IMR-90 (cell line): ENCODE measurements at regions not wholly inside any gene's neighbourhood (a gene's known extent, or its start where the extent isn't known, plus 50 kb on each side); places are given as distances from the start of the nearest gene placed in this dataset.

Experiments
- CEBPB ChIP-seq: IDR thresholded peaks from 2 replicates; pipeline ENCODE4 v1.6.1; 2012; ENCODE audit warnings: low read depth, low read length, improper control_type of control experiment
- MAFK ChIP-seq: IDR thresholded peaks from 2 replicates; pipeline ENCODE4 v1.6.1; 2012; ENCODE audit warnings: low read depth, low read length, improper control_type of control experiment
- NFE2L2 ChIP-seq: fragments of 150-350 bp; IDR thresholded peaks from 2 replicates; pipeline ENCODE4 v1.6.1; 2016; ENCODE audit warnings: low read depth, mild to moderate bottlenecking, low read length
- POLR2A ChIP-seq: IDR thresholded peaks from 2 replicates; pipeline ENCODE4 v1.6.1; 2012; ENCODE audit warnings: mild to moderate bottlenecking, low read depth, low read length
- RFX5 ChIP-seq: IDR thresholded peaks from 2 replicates; pipeline ENCODE4 v1.8.0; 2012; ENCODE audit warnings: low read depth, mild to moderate bottlenecking, low read length, moderate library complexity
- SMC3 ChIP-seq: fragments of 150-350 bp; IDR thresholded peaks from 2 replicates; pipeline ENCODE4 v1.6.1; 2016; ENCODE audit warnings: low read depth, mild to moderate bottlenecking, antibody characterized with exemption, low read length, moderate library complexity
- TF ChIP-seq, protein P1 (sequence below): conservative IDR thresholded peaks from 2 replicates; pipeline ENCODE4 v1.5.1; 2012; ENCODE audit warnings: mild to moderate bottlenecking, low read depth, low read length, improper control_type of control experiment
- TF ChIP-seq, protein P2 (sequence below): fragments of 150-350 bp; IDR thresholded peaks from 2 replicates; pipeline ENCODE4 v1.6.1; 2016; ENCODE audit warnings: low read depth, mild to moderate bottlenecking, low read length, moderate library complexity, borderline replicate concordance

DNA sequence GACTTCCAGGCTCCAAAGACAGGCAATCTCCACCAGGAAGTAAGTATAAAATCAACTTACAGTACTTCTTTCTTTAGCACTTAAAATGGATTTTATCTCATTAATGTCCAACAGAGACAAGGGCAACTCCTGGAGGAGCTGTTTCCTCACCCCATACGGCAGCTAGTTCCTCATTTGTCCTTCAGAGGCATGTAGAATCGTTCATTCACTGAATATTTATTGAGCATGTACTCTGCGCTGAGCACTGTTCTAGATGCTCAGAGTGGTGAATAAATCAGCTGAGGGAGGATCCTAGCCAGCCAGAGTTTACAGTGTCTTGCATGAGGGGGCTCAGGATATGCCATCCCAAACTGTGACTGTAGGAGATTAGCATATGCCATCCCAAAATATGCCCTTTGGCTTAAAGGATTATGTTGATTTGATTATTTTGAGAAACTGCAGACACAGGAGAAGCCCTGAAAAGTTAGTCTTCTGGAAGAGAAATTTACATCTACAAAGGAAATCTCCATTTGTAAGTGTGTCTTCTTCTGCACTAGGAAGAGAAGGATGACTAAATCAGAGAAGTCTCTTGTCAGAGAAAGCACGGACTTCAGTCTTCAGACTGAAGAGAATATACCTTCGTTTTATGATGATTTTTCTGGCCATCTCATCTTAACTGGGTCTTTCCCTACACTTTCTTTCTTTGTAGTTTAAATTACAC lies 66.9 kb downstream of the BAMBI start:
- TF ChIP-seq, protein P1, sequence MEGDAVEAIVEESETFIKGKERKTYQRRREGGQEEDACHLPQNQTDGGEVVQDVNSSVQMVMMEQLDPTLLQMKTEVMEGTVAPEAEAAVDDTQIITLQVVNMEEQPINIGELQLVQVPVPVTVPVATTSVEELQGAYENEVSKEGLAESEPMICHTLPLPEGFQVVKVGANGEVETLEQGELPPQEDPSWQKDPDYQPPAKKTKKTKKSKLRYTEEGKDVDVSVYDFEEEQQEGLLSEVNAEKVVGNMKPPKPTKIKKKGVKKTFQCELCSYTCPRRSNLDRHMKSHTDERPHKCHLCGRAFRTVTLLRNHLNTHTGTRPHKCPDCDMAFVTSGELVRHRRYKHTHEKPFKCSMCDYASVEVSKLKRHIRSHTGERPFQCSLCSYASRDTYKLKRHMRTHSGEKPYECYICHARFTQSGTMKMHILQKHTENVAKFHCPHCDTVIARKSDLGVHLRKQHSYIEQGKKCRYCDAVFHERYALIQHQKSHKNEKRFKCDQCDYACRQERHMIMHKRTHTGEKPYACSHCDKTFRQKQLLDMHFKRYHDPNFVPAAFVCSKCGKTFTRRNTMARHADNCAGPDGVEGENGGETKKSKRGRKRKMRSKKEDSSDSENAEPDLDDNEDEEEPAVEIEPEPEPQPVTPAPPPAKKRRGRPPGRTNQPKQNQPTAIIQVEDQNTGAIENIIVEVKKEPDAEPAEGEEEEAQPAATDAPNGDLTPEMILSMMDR, result no peak
- TF ChIP-seq SMC3, result no peak
- no peak for TF ChIP-seq RFX5
- TF ChIP-seq CEBPB, result no peak
- TF ChIP-seq, protein P2, sequence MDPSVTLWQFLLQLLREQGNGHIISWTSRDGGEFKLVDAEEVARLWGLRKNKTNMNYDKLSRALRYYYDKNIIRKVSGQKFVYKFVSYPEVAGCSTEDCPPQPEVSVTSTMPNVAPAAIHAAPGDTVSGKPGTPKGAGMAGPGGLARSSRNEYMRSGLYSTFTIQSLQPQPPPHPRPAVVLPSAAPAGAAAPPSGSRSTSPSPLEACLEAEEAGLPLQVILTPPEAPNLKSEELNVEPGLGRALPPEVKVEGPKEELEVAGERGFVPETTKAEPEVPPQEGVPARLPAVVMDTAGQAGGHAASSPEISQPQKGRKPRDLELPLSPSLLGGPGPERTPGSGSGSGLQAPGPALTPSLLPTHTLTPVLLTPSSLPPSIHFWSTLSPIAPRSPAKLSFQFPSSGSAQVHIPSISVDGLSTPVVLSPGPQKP, result no peak
- TF ChIP-seq POLR2A, result no peak
- TF ChIP-seq NFE2L2, result no peak
- TF ChIP-seq MAFK, result no peak
